Right atrium auricular region (tissue), 2 donors: ENCODE measurements at regions not wholly inside any gene's neighbourhood (a gene's known extent, or its start where the extent isn't known, plus 50 kb on each side); places are given as distances from the start of the nearest gene placed in this dataset.

Experiments
- DNase-seq: peaks from one replicate; pipeline ENCODE4 v3.0.0-alpha.2; 2019; ENCODE audit warnings: low spot score
- H3K27ac ChIP-seq, 2 donors: fragments of 200-600 bp; sonication (generic); 1 replicate in 1 of 2; 2 replicates in 1 of 2; pipeline ENCODE4 v1.5.1; 2016 to 2019
- H3K27me3 ChIP-seq, 2 donors: fragments of 200-600 bp; sonication (generic); one replicate each; pipeline versions ENCODE4 v1.5.1 to v1.6.0; 2017 to 2019
- H3K36me3 ChIP-seq: fragments of 200-600 bp; sonication (generic); one replicate; pipeline ENCODE4 v1.5.1; 2016
- H3K4me1 ChIP-seq, 2 donors: fragments of 200-600 bp; sonication (generic); one replicate each; pipeline versions ENCODE4 v1.5.1 to v1.6.0; 2017 to 2019
- H3K4me3 ChIP-seq, 2 donors: fragments of 200-600 bp; sonication (generic); 1 replicate in 1 of 2; 2 replicates in 1 of 2; pipeline ENCODE4 v1.5.1; 2017 to 2019; ENCODE audit warnings: mild to moderate bottlenecking in 1 of 2, moderate library complexity in 1 of 2
- H3K9me3 ChIP-seq, 2 donors: fragments of 200-600 bp; sonication (generic); one replicate each; pipeline ENCODE4 v1.5.1; 2019
- CTCF ChIP-seq, 2 donors: fragments of 200-600 bp; sonication (generic); IDR thresholded peaks; one replicate each; pipeline ENCODE4 v1.5.1; 2019; ENCODE audit warnings: antibody characterized with exemption in 2 of 2

- H3K9me3 ChIP-seq, result no peaks in the 10 kb centered on the region
- no peak for TF ChIP-seq CTCF (IDR thresholded peaks at IDR 0.05)
- no peak overlapping the region for H3K4me3 ChIP-seq
- no peaks in the 10 kb centered on the region for H3K36me3 ChIP-seq
- no peak overlapping the region for H3K27ac ChIP-seq
- H3K27me3 ChIP-seq, result no peaks in the 10 kb centered on the region
- H3K4me1 ChIP-seq, result no peaks in the 10 kb centered on the region
- no peak for DNase-seq
Measured at GRCh38 chr7:46839651-46840050, 742.3 kb downstream of the TNS3 start.

GRCh38 chr7:46838463-46838862 lies 743.4 kb downstream of the TNS3 start:
- H3K9me3 ChIP-seq, result no peaks in the 10 kb centered on the region
- no peaks in the 10 kb centered on the region for H3K27me3 ChIP-seq
- H3K36me3 ChIP-seq, result no peaks in the 10 kb centered on the region
- H3K4me3 ChIP-seq, result no peak overlapping the region
- no peaks in the 10 kb centered on the region for H3K4me1 ChIP-seq
- no peak for TF ChIP-seq CTCF (IDR thresholded peaks at IDR 0.05)
- H3K27ac ChIP-seq, result no peak overlapping the region
- no peak for DNase-seq

GRCh38 chr7:46835556-46835955 lies 746.4 kb downstream of the TNS3 start:
- H3K27ac ChIP-seq, result no peak overlapping the region
- no peaks in the 10 kb centered on the region for H3K9me3 ChIP-seq
- no peaks in the 10 kb centered on the region for H3K4me1 ChIP-seq
- H3K4me3 ChIP-seq, result no peak overlapping the region
- no peaks in the 10 kb centered on the region for H3K36me3 ChIP-seq
- no peak for TF ChIP-seq CTCF (IDR thresholded peaks at IDR 0.05)
- no peaks in the 10 kb centered on the region for H3K27me3 ChIP-seq
- no peak for DNase-seq

- no peak for DNase-seq
- Histone ChIP-seq H3K27ac (no peak overlapping the region), H3K4me3 (no peak overlapping the region), H3K36me3 (no peaks in the 10 kb centered on the region), H3K27me3 (no peaks in the 10 kb centered on the region), H3K9me3 (no peaks in the 10 kb centered on the region), H3K4me1 (no peaks in the 10 kb centered on the region)
- TF ChIP-seq CTCF (IDR thresholded peaks at IDR 0.05), result no peak
Measured at GRCh38 chr7:46834921-46835320, 747.0 kb downstream of the TNS3 start.

GRCh38 chr7:46833197-46833596 lies 748.7 kb downstream of the TNS3 start:
- no peak for DNase-seq

More at GRCh38 chr7:46833197-46833596, 748.7 kb downstream of the TNS3 start:
- no peaks in the 10 kb centered on the region for H3K4me1 ChIP-seq
- no peak overlapping the region for H3K27ac ChIP-seq
- no peak overlapping the region for H3K4me3 ChIP-seq
- TF ChIP-seq CTCF (IDR thresholded peaks at IDR 0.05), result no peak
- peaks cover 0 to 9% of the 10 kb centered on the region in 2 donors for H3K9me3 ChIP-seq
- no peaks in the 10 kb centered on the region for H3K27me3 ChIP-seq
- no peaks in the 10 kb centered on the region for H3K36me3 ChIP-seq
